CD4-positive, alpha-beta memory T cell (primary cell): ENCODE measurements at regions not wholly inside any gene's neighbourhood (a gene's known extent, or its start where the extent isn't known, plus 50 kb on each side); places are given as distances from the start of the nearest gene placed in this dataset.

ENCODE experiments used
- CTCF ChIA-PET: fragments of 350-600 bp; sonication (Branson Sonifier 250); formaldehyde crosslinking; loops from one replicate; lab custom pipeline; 2021; ENCODE audit warnings: inconsistent platforms; ENCODE audit not compliant: partially characterized antibody; lab: Charles Lee
- POLR2A ChIA-PET: fragments of 350-600 bp; sonication (Branson Sonifier 250); formaldehyde crosslinking; loops from one replicate; lab custom pipeline; 2021; ENCODE audit not compliant: partially characterized antibody; lab: Charles Lee
- DNase-seq, 5 donors: peaks; one replicate each; pipeline versions ENCODE4 v3.0.0 to v3.0.0-alpha.2; 2020 to 2022; ENCODE audit warnings: mixed read lengths in 1 of 5
- H3K27ac ChIP-seq: one replicate; pipeline ENCODE4 v1.7.0; 2013; ENCODE audit warnings: low read depth, low read length
- H3K27me3 ChIP-seq: 2 replicates; pipeline ENCODE4 v1.7.0; 2013; ENCODE audit warnings: mild to moderate bottlenecking, low read length, moderate library complexity; ENCODE audit not compliant: insufficient read depth
- H3K36me3 ChIP-seq: 2 replicates; pipeline ENCODE4 v1.7.0; 2013; ENCODE audit warnings: mild to moderate bottlenecking, low read length, moderate library complexity; ENCODE audit not compliant: insufficient read depth
- H3K4me1 ChIP-seq: 2 replicates; pipeline ENCODE4 v1.7.0; 2013; ENCODE audit warnings: mild to moderate bottlenecking, low read length, moderate library complexity; ENCODE audit not compliant: insufficient read depth
- H3K4me3 ChIP-seq, 2 donors: one replicate each; pipeline ENCODE4 v1.7.0; 2013; ENCODE audit warnings: low read length in 2 of 2, mild to moderate bottlenecking in 1 of 2
- H3K9me3 ChIP-seq, 2 donors: one replicate each; pipeline ENCODE4 v1.7.0; 2013; ENCODE audit warnings: low read length in 2 of 2, control low read depth in 1 of 2; ENCODE audit not compliant: control insufficient read depth in 1 of 2
- H3K27ac Mint-ChIP-seq, 7 donors: one replicate each; pipeline ENCODE4 v1.8.0; 2020 to 2021; ENCODE audit warnings: mixed read lengths in 7 of 7, mild to moderate bottlenecking in 6 of 7, inconsistent platforms in 3 of 7, moderate library complexity in 3 of 7
- H3K27me3 Mint-ChIP-seq, 2 donors: one replicate each; pipeline ENCODE4 v1.8.0; 2020 to 2021; ENCODE audit warnings: mixed read lengths in 2 of 2
- H3K36me3 Mint-ChIP-seq, 2 donors: one replicate each; pipeline ENCODE4 v1.8.0; 2020 to 2021; ENCODE audit warnings: mixed read lengths in 2 of 2, inconsistent platforms in 1 of 2, mild to moderate bottlenecking in 1 of 2
- H3K4me1 Mint-ChIP-seq, 4 donors: one replicate each; pipeline ENCODE4 v1.8.0; 2020 to 2021; ENCODE audit warnings: mixed read lengths in 4 of 4, mild to moderate bottlenecking in 1 of 4
- H3K4me3 Mint-ChIP-seq, 8 donors: one replicate each; pipeline ENCODE4 v1.8.0; 2020 to 2021; ENCODE audit warnings: mixed read lengths in 8 of 8, mild to moderate bottlenecking in 7 of 8, moderate library complexity in 6 of 8, inconsistent platforms in 3 of 8
- H3K9me3 Mint-ChIP-seq, 8 donors: one replicate each; pipeline ENCODE4 v1.8.0; 2020 to 2021; ENCODE audit warnings: mixed read lengths in 8 of 8, mild to moderate bottlenecking in 5 of 8, inconsistent platforms in 3 of 8, moderate library complexity in 1 of 8
- intact Hi-C: fragments of 100-400 bp; cut with micrococcal nuclease; formaldehyde crosslinking; loops from one replicate; pipeline ENCODE4 v1.15.1; 2023

DNA sequence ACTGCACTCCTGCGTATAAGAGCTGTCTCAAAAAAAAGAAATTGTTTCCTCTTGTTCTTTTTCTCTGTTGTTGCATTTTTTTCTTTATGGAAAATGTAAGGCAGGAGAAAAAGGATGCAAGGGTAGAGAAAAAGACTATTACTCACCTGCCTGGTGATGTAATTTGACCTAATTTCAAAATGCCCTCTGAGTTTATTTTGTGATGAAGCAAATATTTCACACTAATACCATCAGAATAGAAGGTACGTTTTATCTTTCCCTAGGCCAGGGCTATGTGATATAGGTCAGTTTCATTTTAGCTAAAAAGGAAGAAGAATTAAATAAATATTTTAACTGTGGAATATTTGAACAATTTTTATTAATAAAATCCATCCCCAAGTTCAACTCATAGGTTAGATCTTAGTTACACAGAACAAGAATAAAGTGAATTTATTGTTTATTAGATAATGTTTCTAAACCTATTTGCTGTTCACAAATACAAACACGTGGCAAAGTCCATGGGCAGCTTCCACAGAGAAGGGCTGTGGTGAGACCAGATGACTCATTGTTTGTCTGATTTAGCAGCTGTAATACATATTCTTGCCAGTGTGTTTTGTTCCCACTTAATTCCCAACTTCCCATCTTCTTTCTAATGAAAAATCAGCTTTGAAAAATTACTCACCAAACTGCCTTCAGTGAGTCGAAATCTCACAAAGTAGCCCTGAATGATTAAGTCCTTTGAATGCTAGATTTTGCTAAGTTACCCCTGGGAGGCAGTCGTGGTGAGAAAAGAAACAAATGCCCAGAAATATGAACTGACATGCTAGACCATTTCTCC, 52.8 kb upstream of the CCDC112 start:
- H3K27me3 Mint-ChIP-seq, result peaks cover 7 to 16% of the 10 kb centered on the region in 2 donors
- Histone ChIP-seq H3K27me3 (no peaks in the 10 kb centered on the region), H3K4me1 (no peaks in the 10 kb centered on the region), H3K9me3 (no peaks in the 10 kb centered on the region), H3K27ac (no peak overlapping the region), H3K36me3 (no peaks in the 10 kb centered on the region), H3K4me3 (no peak overlapping the region)
- H3K9me3 Mint-ChIP-seq, result peaks cover 0 to 7% (median 0%) of the 10 kb centered on the region in 8 donors
- intact Hi-C loops, result no loop called here
- DNase-seq, result no peak
- H3K4me3 Mint-ChIP-seq, result no peak overlapping the region
- CTCF ChIA-PET, result no interaction called here
- no peaks in the 10 kb centered on the region for H3K4me1 Mint-ChIP-seq
- H3K27ac Mint-ChIP-seq, result no peak overlapping the region
- H3K36me3 Mint-ChIP-seq, result no peaks in the 10 kb centered on the region
- POLR2A ChIA-PET, result no interaction called here

DNA sequence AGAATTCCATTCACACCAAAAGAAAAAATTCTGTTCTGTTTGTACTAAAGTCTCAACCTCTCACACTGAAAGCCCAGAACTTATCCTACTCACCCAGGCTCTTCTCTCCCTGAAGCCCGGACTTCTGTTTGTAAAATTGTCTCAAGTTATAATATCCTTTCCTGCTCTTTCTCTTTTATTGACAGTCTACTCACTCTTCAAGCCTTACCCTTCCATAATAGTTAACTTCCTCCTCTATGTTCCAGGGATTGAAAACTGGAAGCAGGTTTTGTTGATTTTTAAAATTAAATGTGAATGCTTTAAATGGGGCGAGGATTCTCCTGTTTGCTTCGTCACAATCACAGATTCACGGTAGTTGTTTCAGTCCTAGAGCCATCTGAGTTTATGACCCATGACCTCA, 51.7 kb upstream of the CCDC112 start:
- Mint-ChIP-seq H3K4me3 (no peak overlapping the region), H3K27me3 (peaks cover 7 to 14% of the 10 kb centered on the region in 2 donors), H3K36me3 (no peaks in the 10 kb centered on the region), H3K4me1 (no peaks in the 10 kb centered on the region), H3K9me3 (peaks cover 0 to 7% (median 0%) of the 10 kb centered on the region in 8 donors), H3K27ac (no peak overlapping the region)
- CTCF ChIA-PET, result no interaction called here
- intact Hi-C loops, result no loop called here
- POLR2A ChIA-PET, result no interaction called here
- H3K9me3 ChIP-seq, result no peaks in the 10 kb centered on the region
- H3K4me1 ChIP-seq, result no peaks in the 10 kb centered on the region
- no peaks in the 10 kb centered on the region for H3K36me3 ChIP-seq
- no peak for DNase-seq
- no peak overlapping the region for H3K4me3 ChIP-seq
- H3K27ac ChIP-seq, result no peak overlapping the region
- no peaks in the 10 kb centered on the region for H3K27me3 ChIP-seq
